BJ (cell line): ENCODE measurements at regions not wholly inside any gene's neighbourhood (a gene's known extent, or its start where the extent isn't known, plus 50 kb on each side); places are given as distances from the start of the nearest gene placed in this dataset.

Experiments
- CTCF ChIA-PET: fragments of 350-600 bp; formaldehyde crosslinking; extraction: SDS; loops from one replicate; lab custom pipeline; 2021; ENCODE audit warnings: antibody characterized with exemption, inconsistent platforms; lab: Yijun Ruan, JAX
- POLR2A ChIA-PET: fragments of 300-600 bp; sonication (Branson Sonifier 250); formaldehyde crosslinking; extraction: SDS; loops from one replicate; lab custom pipeline; 2021; ENCODE audit warnings: antibody characterized with exemption; lab: Charles Lee
- DNase-seq: peaks from one replicate; pipeline ENCODE4 v3.0.0-alpha.2; 2011; ENCODE audit warnings: low read depth
- H3K27me3 ChIP-seq: 2 replicates; pipeline ENCODE4 v1.6.0; 2011; ENCODE audit warnings: low read length; ENCODE audit not compliant: control insufficient read depth, insufficient read depth
- H3K36me3 ChIP-seq: 2 replicates; pipeline ENCODE4 v1.5.1; 2011; ENCODE audit warnings: low read length; ENCODE audit not compliant: control insufficient read depth, insufficient read depth
- H3K4me3 ChIP-seq: 2 replicates; pipeline ENCODE4 v1.5.1; 2011; ENCODE audit warnings: low read depth, mild to moderate bottlenecking, control low read depth, low read length
- TF ChIP-seq, protein P1 (sequence below): IDR thresholded peaks from 2 replicates; pipeline ENCODE4 v1.5.1; 2011; ENCODE audit warnings: low read depth, mild to moderate bottlenecking, control low read depth, inconsistent platforms, low read length, moderate library complexity; ENCODE audit not compliant: insufficient read depth

DNA sequence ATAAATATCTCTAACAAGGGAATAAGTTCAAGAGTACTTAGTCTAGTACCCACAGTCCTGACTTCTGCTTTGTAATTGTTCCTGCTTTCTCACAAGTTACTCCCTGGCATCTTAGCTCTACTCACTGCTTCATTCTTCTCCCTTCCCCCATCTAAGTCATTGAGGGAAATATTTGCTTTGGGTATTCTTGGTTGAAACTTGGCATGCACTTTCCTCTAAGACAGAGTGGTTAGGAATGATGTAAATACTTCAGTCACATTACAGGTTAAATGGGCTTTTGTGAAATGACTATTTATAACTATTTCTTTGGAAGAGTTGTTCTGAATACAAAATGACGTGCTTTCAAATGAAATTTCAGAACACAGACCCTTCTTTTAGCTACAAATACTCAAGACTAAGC lies 67.7 kb upstream of the PLEKHG1 start:
- TF ChIP-seq, protein P1, sequence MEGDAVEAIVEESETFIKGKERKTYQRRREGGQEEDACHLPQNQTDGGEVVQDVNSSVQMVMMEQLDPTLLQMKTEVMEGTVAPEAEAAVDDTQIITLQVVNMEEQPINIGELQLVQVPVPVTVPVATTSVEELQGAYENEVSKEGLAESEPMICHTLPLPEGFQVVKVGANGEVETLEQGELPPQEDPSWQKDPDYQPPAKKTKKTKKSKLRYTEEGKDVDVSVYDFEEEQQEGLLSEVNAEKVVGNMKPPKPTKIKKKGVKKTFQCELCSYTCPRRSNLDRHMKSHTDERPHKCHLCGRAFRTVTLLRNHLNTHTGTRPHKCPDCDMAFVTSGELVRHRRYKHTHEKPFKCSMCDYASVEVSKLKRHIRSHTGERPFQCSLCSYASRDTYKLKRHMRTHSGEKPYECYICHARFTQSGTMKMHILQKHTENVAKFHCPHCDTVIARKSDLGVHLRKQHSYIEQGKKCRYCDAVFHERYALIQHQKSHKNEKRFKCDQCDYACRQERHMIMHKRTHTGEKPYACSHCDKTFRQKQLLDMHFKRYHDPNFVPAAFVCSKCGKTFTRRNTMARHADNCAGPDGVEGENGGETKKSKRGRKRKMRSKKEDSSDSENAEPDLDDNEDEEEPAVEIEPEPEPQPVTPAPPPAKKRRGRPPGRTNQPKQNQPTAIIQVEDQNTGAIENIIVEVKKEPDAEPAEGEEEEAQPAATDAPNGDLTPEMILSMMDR: no peak
- no peak for DNase-seq
- no peaks in the 10 kb centered on the region for H3K36me3 ChIP-seq
- H3K4me3 ChIP-seq: no peak overlapping the region
- H3K27me3 ChIP-seq: no peaks in the 10 kb centered on the region
- ChIA-PET POLR2A (no interaction called here), CTCF (no interaction called here)

DNA sequence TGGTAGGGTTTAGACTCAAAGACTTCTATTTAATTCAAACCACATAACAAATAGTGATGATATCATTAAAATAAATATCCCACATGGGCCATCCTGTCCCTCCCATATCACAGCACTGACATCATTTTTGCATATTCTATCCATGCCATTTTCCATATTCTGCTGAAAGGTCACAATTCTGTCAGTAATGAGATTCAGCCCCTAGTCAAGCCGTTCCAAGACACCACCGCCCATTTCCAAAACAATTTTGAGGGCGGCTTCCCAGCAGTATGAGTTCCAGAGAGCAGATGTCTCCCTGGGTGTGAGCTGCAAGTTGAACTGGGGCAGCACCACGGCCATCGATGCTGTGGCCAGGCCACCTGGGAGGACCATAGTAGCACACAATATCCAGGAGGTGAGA lies 65.1 kb upstream of the PLEKHG1 start:
- ChIA-PET CTCF (no interaction called here), POLR2A (no interaction called here)
- no peak overlapping the region for H3K4me3 ChIP-seq
- H3K36me3 ChIP-seq: no peaks in the 10 kb centered on the region
- DNase-seq: no peak
- H3K27me3 ChIP-seq: no peaks in the 10 kb centered on the region
- TF ChIP-seq, protein P1: no peak

DNA sequence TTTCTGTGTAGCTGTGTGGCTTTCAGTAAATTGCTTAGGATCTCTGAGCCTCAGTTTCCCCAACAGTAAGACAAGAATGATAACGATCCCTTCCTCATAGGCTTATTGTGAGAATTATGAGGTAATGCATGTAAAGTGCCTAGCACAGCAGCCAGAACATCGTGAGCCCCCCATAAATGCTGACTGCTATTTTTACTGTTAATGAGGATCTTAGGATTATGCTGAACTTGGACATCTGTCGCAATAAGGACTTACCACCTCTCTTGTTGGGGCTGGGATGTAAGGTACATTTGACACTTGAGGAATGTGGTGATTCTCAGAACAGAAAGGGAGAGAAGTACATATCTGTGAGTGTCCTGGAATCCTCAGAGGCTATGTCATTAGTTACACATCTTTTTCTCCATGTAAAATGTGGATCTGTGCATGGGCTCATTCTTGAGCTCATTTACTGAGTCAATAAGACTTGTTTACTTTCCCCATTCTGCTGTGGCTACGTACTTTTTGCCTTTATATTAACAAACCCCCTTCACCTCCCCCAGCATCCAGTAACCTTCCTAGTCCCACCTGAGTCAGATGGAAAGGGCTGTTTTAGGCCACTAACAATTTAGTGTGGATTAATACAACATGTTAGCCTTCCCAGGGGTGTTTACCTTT lies 64.4 kb upstream of the PLEKHG1 start:
- Histone ChIP-seq H3K36me3 (no peaks in the 10 kb centered on the region), H3K27me3 (no peaks in the 10 kb centered on the region), H3K4me3 (no peak overlapping the region)
- POLR2A ChIA-PET: no interaction called here
- TF ChIP-seq, protein P1: no peak
- CTCF ChIA-PET: no interaction called here
- no peak for DNase-seq

DNA sequence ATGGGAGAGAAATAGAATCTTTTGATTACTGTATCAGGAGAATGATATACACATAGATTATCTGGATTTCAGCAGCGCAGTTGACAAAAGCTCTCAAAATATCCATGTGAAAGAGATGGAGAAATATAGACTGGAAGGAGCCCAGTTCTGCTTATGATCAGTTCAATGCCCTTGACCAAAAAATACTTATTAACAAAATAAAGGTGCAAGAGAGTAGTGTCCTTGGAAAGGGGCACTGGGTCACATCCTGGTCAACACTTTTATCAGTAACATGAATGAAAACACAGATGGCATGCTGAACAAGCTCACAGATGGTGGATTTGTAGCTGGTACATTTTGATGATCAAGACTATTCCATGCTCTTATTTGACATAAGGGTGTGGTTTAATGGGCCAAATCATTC lies 63.9 kb upstream of the PLEKHG1 start:
- TF ChIP-seq, protein P1: no peak
- H3K27me3 ChIP-seq: no peaks in the 10 kb centered on the region
- no peak for DNase-seq
- no peaks in the 10 kb centered on the region for H3K36me3 ChIP-seq
- POLR2A ChIA-PET: no interaction called here
- no peak overlapping the region for H3K4me3 ChIP-seq
- CTCF ChIA-PET: no interaction called here

DNA sequence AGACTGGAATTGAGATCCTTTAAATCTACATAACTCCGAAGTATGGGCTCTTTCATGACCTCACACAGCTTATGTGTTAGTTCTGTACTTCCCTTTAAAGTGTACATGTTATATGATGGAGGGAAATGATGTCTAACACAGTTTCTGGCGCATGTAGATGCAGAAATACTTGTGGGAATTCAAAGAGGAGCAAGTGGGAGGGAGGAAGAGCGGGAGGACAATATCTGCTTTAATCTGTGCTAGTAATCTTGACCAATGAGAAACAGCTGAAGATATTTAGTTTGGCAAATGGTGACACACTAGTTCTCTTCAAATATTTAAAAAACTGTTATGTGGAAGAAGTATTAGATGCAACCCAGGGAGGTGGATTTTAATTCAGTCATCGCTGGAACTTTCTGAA lies 62.9 kb upstream of the PLEKHG1 start:
- no peaks in the 10 kb centered on the region for H3K27me3 ChIP-seq
- TF ChIP-seq, protein P1: no peak
- H3K4me3 ChIP-seq: no peak overlapping the region
- no peaks in the 10 kb centered on the region for H3K36me3 ChIP-seq
- ChIA-PET CTCF (no interaction called here), POLR2A (no interaction called here)
- DNase-seq: no peak
